MM.1S (cell line): ENCODE measurements at regions not wholly inside any gene's neighbourhood (a gene's known extent, or its start where the extent isn't known, plus 50 kb on each side); places are given as distances from the start of the nearest gene placed in this dataset.

ENCODE experiments used
- DNase-seq: peaks from one replicate; pipeline ENCODE4 v3.0.0-alpha.2; 2015
- H2AFZ ChIP-seq: fragments of 300-600 bp; sonication (generic); 2 replicates; pipeline ENCODE4 v1.6.0; 2016; ENCODE audit warnings: antibody characterized with exemption, low read length
- H3F3A ChIP-seq: fragments of 300-600 bp; sonication (generic); 2 replicates; pipeline ENCODE4 v1.6.1; 2016; ENCODE audit warnings: mild to moderate bottlenecking, antibody characterized with exemption, low read length, moderate library complexity, mixed read lengths; ENCODE audit not compliant: insufficient read depth
- H3K27ac ChIP-seq: fragments of 300-600 bp; sonication (generic); 2 replicates; pipeline ENCODE4 v1.5.1; 2016; ENCODE audit warnings: mild to moderate bottlenecking, low read length
- H3K27me3 ChIP-seq: fragments of 300-600 bp; sonication (generic); replicated peaks from 2 replicates; pipeline ENCODE4 v1.6.0; 2016; ENCODE audit warnings: low read length; ENCODE audit not compliant: insufficient read depth
- H3K36me3 ChIP-seq: fragments of 300-600 bp; sonication (generic); replicated peaks from 2 replicates; pipeline ENCODE4 v1.6.1; 2016; ENCODE audit warnings: mild to moderate bottlenecking, low read length, mixed read lengths; ENCODE audit not compliant: insufficient read depth
- H3K4me1 ChIP-seq: fragments of 300-600 bp; sonication (generic); 2 replicates; pipeline ENCODE4 v1.6.1; 2016; ENCODE audit warnings: low read length, mixed read lengths
- H3K4me2 ChIP-seq: fragments of 300-600 bp; sonication (generic); 2 replicates; pipeline ENCODE4 v1.6.0; 2016; ENCODE audit warnings: low read depth, low read length
- H3K4me3 ChIP-seq: fragments of 300-600 bp; sonication (generic); 2 replicates; pipeline ENCODE4 v1.5.1; 2016; ENCODE audit warnings: low read length, mixed read lengths
- H3K79me2 ChIP-seq: fragments of 300-600 bp; sonication (generic); 2 replicates; pipeline ENCODE4 v1.6.1; 2016; ENCODE audit warnings: mixed run types, low read length, mixed read lengths
- H3K9ac ChIP-seq: fragments of 300-600 bp; sonication (generic); 2 replicates; pipeline ENCODE4 v1.6.1; 2016; ENCODE audit warnings: low read length, mixed read lengths
- H3K9me2 ChIP-seq: fragments of 300-600 bp; sonication (generic); replicated peaks from 2 replicates; pipeline ENCODE4 v1.6.1; 2016; ENCODE audit warnings: mild to moderate bottlenecking, low read length, mixed read lengths; ENCODE audit not compliant: insufficient read depth
- H3K9me3 ChIP-seq: fragments of 300-600 bp; sonication (generic); replicated peaks from 2 replicates; pipeline ENCODE4 v1.6.1; 2016; ENCODE audit warnings: mild to moderate bottlenecking, low read length, mixed read lengths; ENCODE audit not compliant: insufficient read depth
- H4K20me1 ChIP-seq: fragments of 300-600 bp; sonication (generic); 2 replicates; pipeline ENCODE4 v1.6.1; 2016; ENCODE audit warnings: mild to moderate bottlenecking, low read length, moderate library complexity, mixed read lengths; ENCODE audit not compliant: insufficient read depth
- EZH2 ChIP-seq: fragments of 300-600 bp; sonication (generic); optimal IDR thresholded peaks from 2 replicates; pipeline ENCODE3; 2017; ENCODE audit warnings: low read depth, mild to moderate bottlenecking, antibody characterized with exemption, low read length, mixed read lengths
- EZH2phosphoT487 ChIP-seq: fragments of 300-600 bp; sonication (generic); IDR thresholded peaks from 2 replicates; pipeline ENCODE4 v1.6.1; 2018; ENCODE audit warnings: antibody characterized with exemption, low read length
- TF ChIP-seq, protein P1 (sequence below): fragments of 300-600 bp; sonication (generic); IDR thresholded peaks from 2 replicates; pipeline ENCODE4 v1.5.1; 2016; ENCODE audit warnings: antibody characterized with exemption, low read length, mixed read lengths

DNA sequence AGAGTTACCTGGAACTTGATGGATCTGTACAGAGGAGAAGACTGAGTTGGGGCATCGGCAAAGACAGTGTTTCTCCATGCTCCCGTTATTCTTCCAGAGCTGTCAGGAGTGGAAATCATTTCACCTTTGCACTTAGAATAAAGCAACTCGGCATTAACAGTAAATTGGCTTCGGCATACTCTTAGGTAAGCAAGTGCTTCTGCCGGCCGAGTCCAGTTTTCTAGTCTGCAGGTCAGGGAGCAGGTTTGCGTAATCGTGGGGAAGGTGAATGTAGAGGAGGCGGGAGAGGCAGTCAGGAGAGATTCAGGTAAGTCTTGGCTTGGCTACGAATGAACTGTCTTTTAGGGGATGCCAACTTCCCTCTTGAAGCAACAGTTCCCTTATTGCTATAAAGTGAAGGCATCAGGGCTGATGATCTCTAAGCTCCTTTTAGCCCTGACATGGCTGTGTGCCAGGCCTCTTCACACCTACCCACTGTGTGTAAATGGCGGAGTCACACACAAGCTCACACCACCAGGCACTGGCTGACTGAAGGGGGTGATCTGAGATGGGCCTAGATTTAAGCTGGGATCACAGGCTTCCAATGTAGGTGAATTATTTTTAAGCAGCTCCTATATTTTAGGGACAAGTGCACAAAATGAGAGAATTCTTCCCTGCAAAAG is 127.1 kb downstream of the GATA3 start:
- Histone ChIP-seq H3K9ac (no peak overlapping the region), H2AFZ (no peak overlapping the region), H3K4me2 (no peak overlapping the region), H3K9me3 (no peaks in the 10 kb centered on the region), H3K27me3 (no peaks in the 10 kb centered on the region), H3K4me1 (no peaks in the 10 kb centered on the region), H4K20me1 (no peaks in the 10 kb centered on the region), H3F3A (no peaks in the 10 kb centered on the region), H3K9me2 (no peaks in the 10 kb centered on the region), H3K4me3 (no peak overlapping the region), H3K27ac (no peak overlapping the region), H3K79me2 (no peaks in the 10 kb centered on the region), H3K36me3 (no peaks in the 10 kb centered on the region)
- no peak for TF ChIP-seq EZH2phosphoT487
- TF ChIP-seq EZH2: no peak
- TF ChIP-seq, protein P1, sequence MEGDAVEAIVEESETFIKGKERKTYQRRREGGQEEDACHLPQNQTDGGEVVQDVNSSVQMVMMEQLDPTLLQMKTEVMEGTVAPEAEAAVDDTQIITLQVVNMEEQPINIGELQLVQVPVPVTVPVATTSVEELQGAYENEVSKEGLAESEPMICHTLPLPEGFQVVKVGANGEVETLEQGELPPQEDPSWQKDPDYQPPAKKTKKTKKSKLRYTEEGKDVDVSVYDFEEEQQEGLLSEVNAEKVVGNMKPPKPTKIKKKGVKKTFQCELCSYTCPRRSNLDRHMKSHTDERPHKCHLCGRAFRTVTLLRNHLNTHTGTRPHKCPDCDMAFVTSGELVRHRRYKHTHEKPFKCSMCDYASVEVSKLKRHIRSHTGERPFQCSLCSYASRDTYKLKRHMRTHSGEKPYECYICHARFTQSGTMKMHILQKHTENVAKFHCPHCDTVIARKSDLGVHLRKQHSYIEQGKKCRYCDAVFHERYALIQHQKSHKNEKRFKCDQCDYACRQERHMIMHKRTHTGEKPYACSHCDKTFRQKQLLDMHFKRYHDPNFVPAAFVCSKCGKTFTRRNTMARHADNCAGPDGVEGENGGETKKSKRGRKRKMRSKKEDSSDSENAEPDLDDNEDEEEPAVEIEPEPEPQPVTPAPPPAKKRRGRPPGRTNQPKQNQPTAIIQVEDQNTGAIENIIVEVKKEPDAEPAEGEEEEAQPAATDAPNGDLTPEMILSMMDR: no peak
- no peak for DNase-seq

DNA sequence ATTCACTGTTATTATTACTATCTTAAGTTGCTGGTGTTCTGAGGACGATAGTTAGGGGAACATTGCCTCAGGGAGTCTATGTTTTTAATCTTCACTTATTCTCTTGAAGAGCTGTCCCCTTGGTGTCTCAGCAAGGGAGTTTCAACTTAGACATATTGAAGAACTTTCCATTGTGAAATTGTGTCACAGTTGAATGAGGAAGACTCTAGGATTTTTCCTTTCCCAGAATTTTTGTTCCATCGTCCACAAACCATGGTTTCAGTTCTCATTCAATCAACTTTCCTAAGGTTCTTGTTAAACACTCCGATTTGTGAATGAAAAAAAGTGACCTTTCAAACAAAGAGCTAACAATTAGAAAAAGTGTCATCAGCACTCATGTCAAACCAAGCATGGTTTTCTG is 128.3 kb downstream of the GATA3 start:
- Histone ChIP-seq H3K4me1 (no peaks in the 10 kb centered on the region), H3K27ac (no peak overlapping the region), H3K4me2 (0 out of 2 replicates have a peak overlapping the region, but pooled peaks have one; percentile 4), H4K20me1 (no peaks in the 10 kb centered on the region), H3K27me3 (no peaks in the 10 kb centered on the region), H3K9me2 (no peaks in the 10 kb centered on the region), H2AFZ (no peak overlapping the region), H3K9me3 (no peaks in the 10 kb centered on the region), H3K9ac (no peak overlapping the region), H3K4me3 (no peak overlapping the region), H3K79me2 (no peaks in the 10 kb centered on the region), H3K36me3 (no peaks in the 10 kb centered on the region), H3F3A (no peaks in the 10 kb centered on the region)
- no peak for DNase-seq
- TF ChIP-seq EZH2phosphoT487: no peak
- TF ChIP-seq, protein P1: no peak
- no peak for TF ChIP-seq EZH2

DNA sequence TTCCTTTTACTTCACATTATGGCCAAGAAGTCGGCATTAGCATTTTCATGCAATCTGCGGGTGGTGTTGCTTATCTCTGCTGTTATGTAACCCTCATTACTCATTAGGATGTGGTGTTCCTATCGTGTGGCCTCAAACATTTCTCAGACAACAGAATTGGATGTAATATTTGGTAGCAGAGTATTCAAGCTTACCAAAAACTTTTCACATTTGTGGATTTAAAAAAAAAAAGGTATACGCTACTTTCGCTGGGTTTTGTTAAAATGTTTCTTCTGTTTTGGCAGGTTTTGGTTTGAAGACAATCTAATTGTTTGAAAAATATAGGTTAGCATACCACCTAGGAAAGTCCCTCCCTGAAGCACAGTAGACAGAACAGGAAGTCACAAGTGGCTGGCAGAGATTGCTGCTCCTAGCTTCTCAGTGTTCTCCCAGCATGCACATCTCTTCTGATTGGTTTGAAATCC is 128.8 kb downstream of the GATA3 start:
- Histone ChIP-seq H3K4me3 (no peak overlapping the region), H4K20me1 (no peaks in the 10 kb centered on the region), H2AFZ (no peak overlapping the region), H3K36me3 (no peaks in the 10 kb centered on the region), H3K9ac (no peak overlapping the region), H3K4me2 (0 out of 2 replicates have a peak overlapping the region, but pooled peaks have one; percentile 4), H3F3A (no peaks in the 10 kb centered on the region), H3K27ac (no peak overlapping the region), H3K79me2 (no peaks in the 10 kb centered on the region), H3K9me3 (no peaks in the 10 kb centered on the region), H3K9me2 (no peaks in the 10 kb centered on the region), H3K27me3 (no peaks in the 10 kb centered on the region), H3K4me1 (no peaks in the 10 kb centered on the region)
- TF ChIP-seq EZH2phosphoT487: no peak
- no peak for TF ChIP-seq EZH2
- DNase-seq: peak; percentile 20

DNA sequence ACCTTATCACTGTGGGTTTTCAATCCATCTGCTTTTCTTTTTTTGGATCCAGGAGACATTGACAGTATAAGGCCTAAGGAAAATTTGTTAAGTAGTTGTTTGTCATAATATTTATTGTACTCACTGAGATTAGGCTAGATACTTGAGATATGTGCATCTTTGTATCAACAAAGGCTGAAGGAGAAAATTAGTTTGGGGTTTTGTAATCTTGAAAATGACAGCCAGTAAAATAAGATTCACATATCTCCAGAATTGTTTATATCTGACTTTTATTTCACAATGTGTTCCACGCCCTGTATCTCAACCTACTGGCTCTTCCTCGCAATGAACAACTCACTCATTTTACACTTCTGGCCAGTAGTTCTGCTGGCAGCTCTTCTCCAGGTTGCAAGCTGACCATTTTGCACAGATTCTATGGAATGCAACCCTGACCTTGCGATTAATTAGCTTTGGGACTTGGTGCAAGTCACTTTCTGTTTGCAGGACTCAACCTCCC is 132.7 kb downstream of the GATA3 start:
- no peak for DNase-seq
- TF ChIP-seq EZH2phosphoT487 (no peak), EZH2 (no peak)
- TF ChIP-seq, protein P1: no peak
- H3F3A ChIP-seq: no peaks in the 10 kb centered on the region
- no peak overlapping the region for H3K27ac ChIP-seq
- no peaks in the 10 kb centered on the region for H3K4me1 ChIP-seq
- no peaks in the 10 kb centered on the region for H3K9me2 ChIP-seq
- no peaks in the 10 kb centered on the region for H3K27me3 ChIP-seq
- H3K79me2 ChIP-seq: no peaks in the 10 kb centered on the region
- no peak overlapping the region for H3K9ac ChIP-seq
- H3K36me3 ChIP-seq: no peaks in the 10 kb centered on the region
- H3K4me3 ChIP-seq: no peak overlapping the region
- H2AFZ ChIP-seq: no peak overlapping the region
- no peaks in the 10 kb centered on the region for H4K20me1 ChIP-seq
- H3K9me3 ChIP-seq: no peaks in the 10 kb centered on the region
- no peak overlapping the region for H3K4me2 ChIP-seq
